Nephron (organoid): ENCODE measurements at regions not wholly inside any gene's neighbourhood (a gene's known extent, or its start where the extent isn't known, plus 50 kb on each side); places are given as distances from the start of the nearest gene placed in this dataset.

Experiments
- H3K27ac Mint-ChIP-seq, 3 experiments: 2 replicates each; pipeline ENCODE4 v1.8.0; 2020; ENCODE audit warnings: mixed read lengths in 3 of 3, mild to moderate bottlenecking in 2 of 3, moderate library complexity in 1 of 3
- H3K27me3 Mint-ChIP-seq: 2 replicates; pipeline ENCODE4 v1.8.0; 2021; ENCODE audit warnings: low read depth, mild to moderate bottlenecking, moderate library complexity, mixed read lengths
- H3K36me3 Mint-ChIP-seq: 2 replicates; pipeline ENCODE4 v1.8.0; 2020; ENCODE audit warnings: low read depth, mixed read lengths
- H3K4me1 Mint-ChIP-seq: 2 replicates; pipeline ENCODE4 v1.8.0; 2020; ENCODE audit warnings: mixed read lengths
- H3K4me3 Mint-ChIP-seq, 3 experiments: 2 replicates each; pipeline ENCODE4 v1.8.0; 2020; ENCODE audit warnings: mild to moderate bottlenecking in 3 of 3, mixed read lengths in 3 of 3, moderate library complexity in 2 of 3
- H3K9me3 Mint-ChIP-seq: 2 replicates; pipeline ENCODE4 v1.8.0; 2020; ENCODE audit warnings: mixed read lengths
- TF ChIP-seq, protein P1 (sequence below), 3 experiments: fragments of 200-600 bp; sonication (generic); IDR thresholded peaks; one replicate each; pipeline ENCODE4 v1.5.0; 2021; ENCODE audit warnings: antibody characterized with exemption in 3 of 3; ENCODE audit not compliant: unreplicated experiment in 3 of 3

- H3K4me1 Mint-ChIP-seq: no peaks in the 10 kb centered on the region
Observed at GRCh38 chr16:50887500-50888298, 145.8 kb downstream of the CYLD start.

GRCh38 chr16:50884066-50884860 lies 142.4 kb downstream of the CYLD start:
- H3K36me3 Mint-ChIP-seq: no peaks in the 10 kb centered on the region
- H3K27ac Mint-ChIP-seq: no peak overlapping the region
- H3K27me3 Mint-ChIP-seq: peaks cover 15% of the 10 kb centered on the region
- TF ChIP-seq, protein P1, sequence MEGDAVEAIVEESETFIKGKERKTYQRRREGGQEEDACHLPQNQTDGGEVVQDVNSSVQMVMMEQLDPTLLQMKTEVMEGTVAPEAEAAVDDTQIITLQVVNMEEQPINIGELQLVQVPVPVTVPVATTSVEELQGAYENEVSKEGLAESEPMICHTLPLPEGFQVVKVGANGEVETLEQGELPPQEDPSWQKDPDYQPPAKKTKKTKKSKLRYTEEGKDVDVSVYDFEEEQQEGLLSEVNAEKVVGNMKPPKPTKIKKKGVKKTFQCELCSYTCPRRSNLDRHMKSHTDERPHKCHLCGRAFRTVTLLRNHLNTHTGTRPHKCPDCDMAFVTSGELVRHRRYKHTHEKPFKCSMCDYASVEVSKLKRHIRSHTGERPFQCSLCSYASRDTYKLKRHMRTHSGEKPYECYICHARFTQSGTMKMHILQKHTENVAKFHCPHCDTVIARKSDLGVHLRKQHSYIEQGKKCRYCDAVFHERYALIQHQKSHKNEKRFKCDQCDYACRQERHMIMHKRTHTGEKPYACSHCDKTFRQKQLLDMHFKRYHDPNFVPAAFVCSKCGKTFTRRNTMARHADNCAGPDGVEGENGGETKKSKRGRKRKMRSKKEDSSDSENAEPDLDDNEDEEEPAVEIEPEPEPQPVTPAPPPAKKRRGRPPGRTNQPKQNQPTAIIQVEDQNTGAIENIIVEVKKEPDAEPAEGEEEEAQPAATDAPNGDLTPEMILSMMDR (IDR thresholded peaks at IDR 0.05; ENCODE audit: unreplicated experiment in 3 of 3): peak in 1 of 3 experiments; percentile 5
- peaks cover 11% of the 10 kb centered on the region for H3K9me3 Mint-ChIP-seq
- H3K4me3 Mint-ChIP-seq: no peak overlapping the region
- H3K4me1 Mint-ChIP-seq: peaks cover 6% of the 10 kb centered on the region

More at GRCh38 chr16:50887500-50888298, 145.8 kb downstream of the CYLD start:
- H3K36me3 Mint-ChIP-seq: no peaks in the 10 kb centered on the region
- H3K27me3 Mint-ChIP-seq: peaks cover 23% of the 10 kb centered on the region
- no peak overlapping the region for H3K4me3 Mint-ChIP-seq
- peaks cover 11% of the 10 kb centered on the region for H3K9me3 Mint-ChIP-seq
- TF ChIP-seq, protein P1 (IDR thresholded peaks at IDR 0.05; ENCODE audit: unreplicated experiment in 3 of 3): no peak
- no peak overlapping the region for H3K27ac Mint-ChIP-seq

- Mint-ChIP-seq H3K4me3 (no peak overlapping the region), H3K27me3 (peaks cover 16% of the 10 kb centered on the region), H3K27ac (no peak overlapping the region), H3K9me3 (peaks cover 11% of the 10 kb centered on the region), H3K36me3 (no peaks in the 10 kb centered on the region), H3K4me1 (peaks cover 14% of the 10 kb centered on the region)
- TF ChIP-seq, protein P1 (IDR thresholded peaks at IDR 0.05; ENCODE audit: unreplicated experiment in 3 of 3): no peak
Observed at GRCh38 chr16:50881956-50882355, 140.1 kb downstream of the CYLD start.

DNA sequence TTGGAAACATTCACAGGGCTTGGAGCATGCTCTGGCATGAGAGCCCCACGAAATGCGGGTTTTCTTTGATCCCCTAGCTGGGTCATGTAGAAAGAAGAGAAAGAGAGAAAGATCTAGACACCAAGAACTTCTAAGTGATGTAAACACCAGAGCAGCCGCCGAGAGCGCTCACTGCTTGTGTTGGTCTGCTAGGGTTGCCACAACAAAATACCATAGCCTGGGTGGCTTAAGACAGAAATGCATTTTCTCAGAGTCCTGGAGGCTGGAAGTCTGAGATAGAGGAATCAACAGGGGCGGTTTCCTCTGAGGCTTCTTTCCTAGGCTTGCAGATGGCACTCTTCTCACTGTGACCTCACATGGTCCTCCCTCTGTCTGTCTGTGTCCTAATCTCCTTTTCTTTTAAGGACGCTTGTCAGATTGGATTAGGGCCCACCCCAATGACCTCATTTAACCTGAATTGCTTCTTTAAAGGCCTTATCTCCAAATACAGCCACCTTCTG lies 139.5 kb downstream of the CYLD start:
- TF ChIP-seq, protein P1 (IDR thresholded peaks at IDR 0.05; ENCODE audit: unreplicated experiment in 3 of 3): no peak
- H3K36me3 Mint-ChIP-seq: no peaks in the 10 kb centered on the region
- H3K4me1 Mint-ChIP-seq: peaks cover 14% of the 10 kb centered on the region
- no peak overlapping the region for H3K27ac Mint-ChIP-seq
- H3K9me3 Mint-ChIP-seq: peaks cover 11% of the 10 kb centered on the region
- H3K27me3 Mint-ChIP-seq: peaks cover 16% of the 10 kb centered on the region
- no peak overlapping the region for H3K4me3 Mint-ChIP-seq

DNA sequence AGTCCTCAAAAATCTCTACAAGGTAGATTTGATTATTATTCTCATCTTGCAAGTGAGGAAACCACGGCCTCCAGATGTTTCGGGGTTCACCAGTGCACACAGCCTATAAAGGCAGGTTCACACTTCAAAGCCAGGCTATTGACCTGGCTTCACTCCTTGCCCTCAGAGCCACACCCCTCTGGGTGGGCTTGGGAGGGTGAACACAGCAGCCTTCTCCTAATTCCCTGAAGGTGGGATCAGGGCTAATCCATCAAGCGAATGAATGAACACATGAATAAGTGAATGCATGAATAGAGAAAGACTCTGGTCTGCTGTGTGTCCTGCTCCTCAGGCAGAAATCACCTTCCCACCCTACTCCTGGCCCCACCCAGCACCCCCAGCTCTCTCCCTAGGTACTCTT lies 139.0 kb downstream of the CYLD start:
- peaks cover 16% of the 10 kb centered on the region for H3K27me3 Mint-ChIP-seq
- no peaks in the 10 kb centered on the region for H3K36me3 Mint-ChIP-seq
- TF ChIP-seq, protein P1 (IDR thresholded peaks at IDR 0.05; ENCODE audit: unreplicated experiment in 3 of 3): no peak
- H3K4me3 Mint-ChIP-seq: no peak overlapping the region
- peaks cover 11% of the 10 kb centered on the region for H3K9me3 Mint-ChIP-seq
- H3K4me1 Mint-ChIP-seq: peaks cover 14% of the 10 kb centered on the region
- no peak overlapping the region for H3K27ac Mint-ChIP-seq
